ENCODE measurements at regions not wholly inside any gene's neighbourhood (a gene's known extent, or its start where the extent isn't known, plus 50 kb on each side); places are given as distances from the start of the nearest gene placed in this dataset.
"Not testable (repeated sequence)": the region's sequence is repeated elsewhere in the genome, so short reads cannot be mapped to it uniquely, and the experiment has no call there.

GRCh38 chr13:79650688-79651087 is 169.7 kb downstream of the NDFIP2 start:
- FAIRE-seq (no peak), DNase-seq (ENCODE audit: insufficient read length, low spot score) (no peak)

DNA sequence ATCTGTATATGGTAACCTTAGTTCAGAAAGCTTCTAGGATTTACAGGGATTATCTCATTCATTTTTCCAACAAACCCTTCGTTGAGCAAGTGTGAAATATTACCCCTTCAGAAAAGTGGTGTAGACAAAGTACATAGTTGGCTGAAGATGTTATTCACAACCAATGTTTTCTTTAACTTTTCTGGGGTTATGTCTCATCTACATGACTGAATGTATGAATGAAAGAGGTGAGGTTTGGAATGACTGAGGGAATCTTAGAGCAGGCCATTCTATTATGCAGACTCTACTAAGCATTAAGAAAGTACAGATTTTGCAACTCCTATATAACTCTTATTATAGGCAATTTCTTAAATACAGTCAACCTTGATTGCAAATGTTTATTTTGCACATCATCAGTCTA is 167.2 kb downstream of the NDFIP2 start:
- DNase-seq (ENCODE audit: insufficient read length, low spot score) (no peak), FAIRE-seq (no peak)

- FAIRE-seq (no peak), DNase-seq (ENCODE audit: insufficient read length, low spot score) (no peak)
Measured at GRCh38 chr13:79647533-79647932, 166.6 kb downstream of the NDFIP2 start.

- DNase-seq (ENCODE audit: insufficient read length, low spot score) (no peak), FAIRE-seq (no peak)
Measured at GRCh38 chr13:79646880-79647279, 165.9 kb downstream of the NDFIP2 start.

- FAIRE-seq = no peak
- no peak for DNase-seq (ENCODE audit: insufficient read length, low spot score)
Measured at GRCh38 chr13:79645569-79645968, 164.6 kb downstream of the NDFIP2 start.

GRCh38 chr13:79642596-79642995 is 161.6 kb downstream of the NDFIP2 start:
- DNase-seq (ENCODE audit: insufficient read length, low spot score) (no peak), FAIRE-seq (no peak)

GRCh38 chr13:79637133-79637763 is 156.3 kb downstream of the NDFIP2 start:
- no peak for DNase-seq (ENCODE audit: insufficient read length, low spot score)
- no peak for FAIRE-seq

GRCh38 chr13:79631051-79631659 is 150.2 kb downstream of the NDFIP2 start:
- DNase-seq (ENCODE audit: insufficient read length, low spot score) = no peak
- FAIRE-seq = no peak

- FAIRE-seq (no peak), DNase-seq (ENCODE audit: insufficient read length, low spot score) (no peak)
Measured at GRCh38 chr13:79628463-79628862, 147.5 kb downstream of the NDFIP2 start.

DNA sequence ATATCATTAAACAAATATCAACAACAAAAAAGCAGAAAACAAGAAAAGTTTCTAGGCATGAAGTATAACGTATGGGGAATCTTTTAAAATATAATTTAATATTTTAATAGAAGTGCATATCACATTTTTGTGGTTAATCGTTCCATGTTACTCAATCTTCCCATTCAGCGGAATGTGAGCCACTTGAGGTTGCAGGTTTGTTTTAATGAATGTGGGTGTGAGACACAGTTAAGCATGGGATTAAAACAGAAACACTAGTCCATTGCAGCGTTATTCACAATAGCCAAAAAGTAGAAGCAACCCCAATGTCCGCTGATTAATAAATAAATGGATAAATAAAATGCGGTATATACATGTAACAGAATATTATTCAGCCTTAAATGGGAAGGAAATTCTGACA is 146.0 kb downstream of the NDFIP2 start:
- FAIRE-seq = no peak
- DNase-seq (ENCODE audit: insufficient read length, low spot score) = no peak

DNA sequence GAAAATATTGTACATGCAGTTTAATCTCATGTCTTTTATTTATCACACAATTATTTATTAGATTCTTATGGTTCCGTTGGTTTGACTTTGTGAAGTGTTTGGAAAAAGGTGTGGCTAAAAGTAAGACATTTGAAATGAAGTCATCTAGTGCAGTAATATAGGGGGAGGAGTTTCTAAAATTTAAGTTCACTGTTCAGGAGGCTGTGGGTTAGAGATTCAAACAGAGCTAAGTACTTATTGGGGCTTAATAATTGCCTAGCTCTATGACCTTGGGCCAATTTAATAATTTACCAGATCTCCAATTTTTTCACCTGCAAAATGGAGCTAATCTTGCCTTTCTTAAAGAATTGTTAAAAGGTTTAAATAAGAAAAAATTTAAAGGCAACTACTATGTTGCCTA is 144.6 kb downstream of the NDFIP2 start:
- no peak for DNase-seq (ENCODE audit: insufficient read length, low spot score)
- no peak for FAIRE-seq

GRCh38 chr13:79621902-79622301 is 140.9 kb downstream of the NDFIP2 start:
- FAIRE-seq (no peak), DNase-seq (ENCODE audit: insufficient read length, low spot score) (no peak)

GRCh38 chr13:79621449-79621848 is 140.5 kb downstream of the NDFIP2 start:
- FAIRE-seq (no peak), DNase-seq (ENCODE audit: insufficient read length, low spot score) (no peak)

DNA sequence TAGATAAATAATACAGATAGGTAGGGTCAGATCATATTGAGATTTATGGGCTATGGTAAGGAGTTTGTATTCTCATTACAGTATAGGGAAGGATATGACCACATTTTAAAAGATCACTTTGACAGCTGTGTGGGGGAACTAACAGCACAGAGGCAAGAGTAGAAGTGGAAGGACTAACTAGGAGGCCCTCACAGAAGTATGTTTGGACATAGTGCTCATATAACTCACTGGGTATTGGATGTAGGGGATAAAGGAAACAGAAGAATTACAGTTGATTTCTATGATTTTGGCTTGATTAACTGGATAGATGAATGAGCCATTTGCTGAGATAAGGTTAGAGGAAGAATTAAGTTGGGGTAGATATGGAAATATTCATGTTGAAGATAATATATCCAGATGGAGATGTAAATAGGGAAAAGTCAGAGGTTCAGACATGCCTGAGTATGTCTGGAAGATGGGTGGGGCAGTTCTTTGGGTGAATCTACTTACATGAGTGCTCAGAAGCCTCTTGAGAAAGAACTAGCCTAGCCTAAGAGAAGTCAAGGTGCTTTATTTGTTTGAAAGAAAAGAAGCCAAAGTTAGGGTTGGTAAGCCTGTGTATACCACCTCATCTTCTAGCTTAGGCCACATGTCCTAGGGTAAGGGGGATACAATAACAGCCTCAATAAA is 133.4 kb downstream of the NDFIP2 start:
- FAIRE-seq (no peak), DNase-seq (ENCODE audit: insufficient read length, low spot score) (no peak)

- FAIRE-seq = no peak
Measured at GRCh38 chr13:79612604-79613003, 131.6 kb downstream of the NDFIP2 start.

GRCh38 chr13:79607895-79608294 is 126.9 kb downstream of the NDFIP2 start:
- not testable (repeated sequence) for DNase-seq (ENCODE audit: insufficient read length, low spot score); FAIRE-seq

More at GRCh38 chr13:79612604-79613003, 131.6 kb downstream of the NDFIP2 start:
- DNase-seq (ENCODE audit: insufficient read length, low spot score) = no peak
